Right cardiac atrium (tissue), 5 donors: ENCODE measurements at regions not wholly inside any gene's neighbourhood (a gene's known extent, or its start where the extent isn't known, plus 50 kb on each side); places are given as distances from the start of the nearest gene placed in this dataset.
"Not testable (repeated sequence)": the region's sequence is repeated elsewhere in the genome, so short reads cannot be mapped to it uniquely, and the experiment has no call there.

Source experiments
- ATAC-seq, 2 donors: fragments of 200-7000 bp; cut with Tn5 transposase; one replicate each; pipeline versions ENCODE4 v1.8.0 to v1.9.1; 2020; ENCODE audit warnings: moderate library complexity in 2 of 2, mild to moderate bottlenecking in 1 of 2
- DNase-seq, 3 donors: peaks; one replicate each; pipeline ENCODE4 v3.0.0-alpha.2; 2020
- H3K27ac ChIP-seq: one replicate; pipeline ENCODE4 v1.5.1; 2013; ENCODE audit warnings: mild to moderate bottlenecking, low read length, control low read depth, moderate library complexity
- H3K27me3 ChIP-seq: one replicate; pipeline ENCODE4 v1.6.1; 2013; ENCODE audit not compliant: control insufficient read depth, insufficient read depth
- H3K4me1 ChIP-seq: one replicate; pipeline ENCODE4 v1.6.1; 2013; ENCODE audit warnings: low read length; ENCODE audit not compliant: control insufficient read depth, insufficient read depth
- H3K4me3 ChIP-seq: one replicate; pipeline ENCODE4 v1.5.1; 2013; ENCODE audit warnings: low read length, control low read depth
- H3K9me3 ChIP-seq: one replicate; pipeline ENCODE4 v1.6.1; 2013; ENCODE audit warnings: low read length; ENCODE audit not compliant: control insufficient read depth
- WGBS: extraction: QIAGEN DNeasy Blood & Tissue Kit; methylation state at CpG from one replicate; pipeline ENCODE4 v1.1.7; 2013; 5-methylcytosine and 5-hydroxymethylcytosine counted together
- intact Hi-C, 4 donors: fragments of 100-400 bp; cut with DNase I; formaldehyde crosslinking; loops; one replicate each; pipeline versions ENCODE4 v1.11.0 to v1.14.0; 2022 to 2023
- donor health status: healthy with polysubstance abuse.
- donor health status: DM: no; HTN: yes; CAD: no.
- donor health status: DM: no; HTN: no; CAD: no.
- donor health status: DM: no; HTN: yes; CAD: no; lungs with severe emphysema.
- donor health status: DM: yes; HTN: yes; CAD: no.

DNA sequence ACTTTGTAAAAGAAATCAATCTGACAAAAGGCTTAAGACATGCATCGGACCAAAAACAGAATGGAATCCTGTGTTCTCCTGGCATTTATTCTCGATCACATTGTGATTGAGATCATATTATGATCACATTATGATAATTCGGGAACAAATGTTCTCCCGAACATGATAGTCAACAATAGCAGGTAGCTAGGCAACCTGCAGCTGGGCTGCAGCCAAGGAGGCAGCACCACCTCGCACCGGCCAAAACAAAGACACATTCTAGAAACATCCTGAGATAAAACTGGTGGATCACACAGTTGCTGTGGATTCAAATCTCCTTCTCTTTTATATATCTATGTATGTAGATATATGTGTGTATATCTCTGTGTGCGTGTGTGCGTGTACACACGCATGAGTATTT is 480.6 kb upstream of the CYLC2 start:
- 70% methylated on average over 9 of the region's 9 CpGs for WGBS
- intact Hi-C loops: no loop called here
- no peaks in the 10 kb centered on the region for H3K27me3 ChIP-seq
- DNase-seq: no peak
- no peaks in the 10 kb centered on the region for H3K9me3 ChIP-seq
- H3K4me1 ChIP-seq: no peaks in the 10 kb centered on the region
- no peak overlapping the region for H3K4me3 ChIP-seq
- no peak overlapping the region for H3K27ac ChIP-seq
- no peak for ATAC-seq

DNA sequence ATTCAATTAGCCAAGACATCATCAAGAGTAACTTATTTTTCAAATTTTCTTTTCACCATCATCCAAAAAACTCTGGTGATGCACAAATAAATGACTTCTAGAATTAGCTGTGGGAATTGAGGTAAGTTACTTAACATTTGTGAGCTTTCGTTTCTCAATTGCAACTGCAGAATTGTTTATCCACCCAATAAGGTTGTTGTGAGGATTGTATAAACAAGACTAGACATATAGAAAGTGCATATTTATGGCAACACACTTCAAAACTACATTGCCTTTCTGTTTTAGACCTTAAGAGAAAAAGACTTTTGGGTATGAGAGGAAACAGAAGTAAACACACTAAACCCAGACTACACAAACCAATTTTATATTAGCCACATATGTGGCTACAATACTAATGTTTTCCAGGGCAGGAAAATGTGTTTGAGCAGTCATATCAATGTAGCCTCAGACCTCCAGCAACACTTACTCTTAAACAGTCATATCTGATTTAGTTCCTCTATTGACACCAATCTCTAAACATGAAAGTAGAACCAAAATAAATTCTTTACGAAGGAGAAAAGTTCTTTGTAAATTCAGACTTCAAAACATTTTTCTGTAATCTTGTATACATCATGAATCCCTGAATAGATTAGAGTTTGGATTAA is 488.0 kb upstream of the CYLC2 start:
- Histone ChIP-seq H3K27ac (no peak overlapping the region), H3K9me3 (no peaks in the 10 kb centered on the region), H3K4me3 (no peak overlapping the region), H3K27me3 (no peaks in the 10 kb centered on the region), H3K4me1 (no peaks in the 10 kb centered on the region)
- ATAC-seq: no peak
- intact Hi-C loops: no loop called here
- no peak for DNase-seq
- WGBS: 62% methylated on average over 2 of the region's 2 CpGs

DNA sequence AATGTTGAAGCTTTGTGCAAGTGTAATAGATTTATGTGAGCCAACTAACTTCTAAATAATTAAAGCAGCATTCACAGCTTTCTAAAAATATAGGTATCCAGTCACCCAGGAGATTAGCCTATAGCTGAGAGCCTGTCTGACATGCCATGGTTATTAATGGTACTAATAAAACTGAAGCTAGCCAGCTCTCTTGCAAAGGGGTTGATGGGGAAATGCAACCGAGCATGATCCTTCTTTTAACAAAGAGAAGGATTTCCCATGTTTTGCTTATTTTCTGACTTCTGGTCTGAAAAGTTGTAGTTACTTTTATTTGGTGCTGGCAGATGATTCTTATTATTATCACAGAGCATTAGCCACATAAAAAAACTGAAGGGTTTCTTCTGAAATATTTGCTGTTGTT is 488.7 kb upstream of the CYLC2 start:
- WGBS: 53% methylated on average over 1 of the region's 1 CpG

DNA sequence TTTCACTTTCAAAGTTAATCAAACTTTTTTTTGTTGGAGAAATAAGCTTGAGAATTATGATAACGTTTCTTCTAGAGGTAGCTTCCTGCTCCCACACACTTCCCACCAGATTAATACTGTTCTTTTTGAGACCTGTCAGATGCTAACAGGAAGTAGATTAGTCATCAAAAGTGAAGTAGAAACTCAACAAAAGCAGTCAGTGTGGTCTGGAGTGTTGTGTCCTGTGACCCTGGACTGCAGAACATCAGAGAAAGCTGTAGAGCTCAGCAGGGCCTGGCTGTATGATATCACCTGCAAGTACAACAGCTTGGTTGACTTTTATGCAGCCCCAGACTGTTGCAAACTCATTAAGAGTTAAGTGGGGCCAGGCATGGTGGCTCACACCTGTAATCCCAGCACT is 495.7 kb upstream of the CYLC2 start:
- H3K4me3 ChIP-seq: no peak overlapping the region
- no peaks in the 10 kb centered on the region for H3K9me3 ChIP-seq
- WGBS: 29% methylated on average over 1 of the region's 1 CpG
- intact Hi-C loops: no loop called here
- ATAC-seq: no peak
- no peak for DNase-seq
- no peaks in the 10 kb centered on the region for H3K4me1 ChIP-seq
- no peaks in the 10 kb centered on the region for H3K27me3 ChIP-seq
- H3K27ac ChIP-seq: no peak overlapping the region

More for the DNA sequence above, 488.7 kb upstream of the CYLC2 start:
- H3K27ac ChIP-seq: no peak overlapping the region
- DNase-seq: no peak
- intact Hi-C loops: no loop called here
- no peaks in the 10 kb centered on the region for H3K27me3 ChIP-seq
- H3K4me3 ChIP-seq: no peak overlapping the region
- no peak for ATAC-seq
- H3K4me1 ChIP-seq: no peaks in the 10 kb centered on the region
- no peaks in the 10 kb centered on the region for H3K9me3 ChIP-seq

DNA sequence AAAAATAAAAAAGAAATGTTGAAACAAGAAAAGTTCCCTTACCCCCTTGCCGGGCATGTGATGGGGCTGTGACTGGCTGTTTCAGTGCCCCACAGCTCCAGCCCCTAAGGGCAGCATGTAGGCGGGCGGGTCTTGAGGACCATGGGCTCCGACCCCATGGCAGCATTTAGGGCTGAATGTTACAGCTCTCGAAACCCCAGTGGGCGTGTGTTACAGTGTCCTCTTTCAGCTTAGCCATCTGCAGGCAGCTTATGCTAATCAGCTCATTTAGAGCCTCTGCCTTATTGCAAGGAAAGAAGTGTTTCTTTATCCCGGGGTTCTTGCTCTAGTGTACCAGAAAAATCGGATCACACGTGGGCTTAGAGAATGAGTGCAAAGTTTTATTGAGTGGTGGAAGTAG is 497.4 kb upstream of the CYLC2 start:
- no peak for ATAC-seq
- intact Hi-C loops: no loop called here

DNA sequence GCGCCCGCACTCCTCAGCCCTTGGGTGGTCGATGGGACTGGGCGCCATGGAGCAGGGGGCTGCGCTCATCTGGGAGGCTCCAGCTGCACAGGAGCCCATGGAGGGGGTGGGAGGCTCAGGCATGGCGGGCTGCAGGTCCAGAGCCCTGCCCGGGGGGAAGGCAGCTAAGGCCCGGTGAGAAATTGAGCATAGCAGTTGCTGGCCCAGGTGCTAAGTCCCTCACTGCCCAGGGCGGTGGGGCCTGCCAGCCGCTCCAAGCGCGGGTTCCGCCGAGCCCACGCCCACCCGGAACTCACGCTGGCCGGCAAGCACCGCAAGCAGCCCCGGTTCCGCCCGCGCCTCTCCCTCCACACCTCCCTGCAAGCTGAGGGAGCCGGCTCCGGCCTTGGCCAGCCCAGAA is 508.2 kb upstream of the CYLC2 start:
- H3K27ac ChIP-seq, intact Hi-C loops, ATAC-seq, H3K4me3 ChIP-seq, H3K27me3 ChIP-seq, H3K9me3 ChIP-seq, H3K4me1 ChIP-seq: not testable (repeated sequence)
- peak in 1 of 3 donors; percentile 37 for DNase-seq
- WGBS: 97% methylated on average over 25 of the region's 25 CpGs

More for the DNA sequence above, 497.4 kb upstream of the CYLC2 start:
- Histone ChIP-seq H3K9me3 (no peaks in the 10 kb centered on the region), H3K27ac (no peak overlapping the region), H3K4me1 (no peaks in the 10 kb centered on the region), H3K4me3 (no peak overlapping the region), H3K27me3 (no peaks in the 10 kb centered on the region)
- no peak for DNase-seq
- WGBS: 92% methylated on average over 9 of the region's 9 CpGs

DNA sequence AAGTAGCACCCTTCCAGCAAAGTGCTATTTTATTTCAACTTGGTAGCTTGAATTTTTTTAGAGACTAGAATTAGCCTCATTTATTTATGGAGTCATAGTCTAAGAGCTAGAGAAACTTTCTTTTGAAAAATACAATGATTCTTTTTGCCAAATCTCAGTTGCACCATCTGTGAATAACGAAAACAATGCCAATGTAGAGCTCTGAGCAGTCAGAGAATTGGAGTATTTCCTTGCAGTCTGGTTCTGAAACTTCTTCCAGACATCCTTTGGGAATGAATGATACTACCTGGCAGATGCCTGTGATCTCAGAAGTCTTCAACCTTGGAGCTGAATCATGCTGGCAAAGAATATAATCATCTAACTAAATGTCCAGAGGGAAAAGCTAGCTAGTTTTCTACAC is 511.5 kb upstream of the CYLC2 start:
- no peak for ATAC-seq
- intact Hi-C loops: no loop called here
- Histone ChIP-seq H3K27me3 (no peaks in the 10 kb centered on the region), H3K9me3 (no peaks in the 10 kb centered on the region), H3K4me3 (no peak overlapping the region), H3K27ac (no peak overlapping the region), H3K4me1 (no peaks in the 10 kb centered on the region)
- 66% methylated on average over 1 of the region's 1 CpG for WGBS
- DNase-seq: no peak

DNA sequence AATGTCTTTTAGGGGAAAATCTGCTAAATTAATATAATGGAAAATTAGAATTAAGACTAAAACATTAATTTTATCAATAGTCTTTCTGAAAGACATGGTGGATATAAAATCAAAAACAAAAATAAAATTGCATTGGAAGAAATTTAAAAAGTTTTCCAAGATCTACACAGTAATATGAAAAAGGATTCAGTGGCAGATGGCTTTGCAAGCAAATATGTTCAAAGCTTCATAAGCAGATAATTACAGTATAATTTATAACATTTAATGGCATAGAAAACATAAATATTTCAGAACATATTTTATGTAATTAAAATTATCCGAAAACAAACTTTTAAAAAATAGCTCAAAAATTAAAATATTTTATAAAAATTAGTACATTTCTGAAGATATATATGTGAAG is 512.4 kb upstream of the CYLC2 start:
- H3K4me3 ChIP-seq: no peak overlapping the region
- no peaks in the 10 kb centered on the region for H3K9me3 ChIP-seq
- H3K27me3 ChIP-seq: no peaks in the 10 kb centered on the region
- H3K27ac ChIP-seq: no peak overlapping the region
- intact Hi-C loops: no loop called here
- DNase-seq (no peak), ATAC-seq (no peak)
- 88% methylated on average over 1 of the region's 1 CpG for WGBS
- H3K4me1 ChIP-seq: no peaks in the 10 kb centered on the region

DNA sequence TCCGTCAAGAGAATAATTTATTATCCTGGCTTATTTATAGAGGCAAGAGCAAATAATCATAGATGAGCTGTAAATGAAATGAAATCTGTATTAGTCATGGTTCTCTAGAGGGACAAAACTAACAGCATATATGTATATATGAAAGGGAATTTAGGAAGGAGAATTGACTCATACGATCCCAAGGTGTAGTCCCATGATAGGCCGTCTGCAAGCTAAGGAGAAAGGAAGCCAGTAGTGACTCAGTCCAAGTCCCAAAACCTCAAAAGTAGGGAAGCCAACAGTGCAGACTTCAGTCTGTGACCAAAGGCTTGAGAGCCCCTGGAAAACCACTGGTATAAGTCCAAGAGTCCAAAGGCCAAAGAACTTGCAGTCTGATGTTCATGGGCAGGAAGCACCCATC is 515.9 kb upstream of the CYLC2 start:
- WGBS: 72% methylated on average over 3 of the region's 3 CpGs
- no peaks in the 10 kb centered on the region for H3K27me3 ChIP-seq
- intact Hi-C loops: no loop called here
- H3K4me1 ChIP-seq: no peaks in the 10 kb centered on the region
- no peak overlapping the region for H3K27ac ChIP-seq
- DNase-seq (no peak), ATAC-seq (no peak)
- H3K9me3 ChIP-seq: no peaks in the 10 kb centered on the region
- H3K4me3 ChIP-seq: no peak overlapping the region

DNA sequence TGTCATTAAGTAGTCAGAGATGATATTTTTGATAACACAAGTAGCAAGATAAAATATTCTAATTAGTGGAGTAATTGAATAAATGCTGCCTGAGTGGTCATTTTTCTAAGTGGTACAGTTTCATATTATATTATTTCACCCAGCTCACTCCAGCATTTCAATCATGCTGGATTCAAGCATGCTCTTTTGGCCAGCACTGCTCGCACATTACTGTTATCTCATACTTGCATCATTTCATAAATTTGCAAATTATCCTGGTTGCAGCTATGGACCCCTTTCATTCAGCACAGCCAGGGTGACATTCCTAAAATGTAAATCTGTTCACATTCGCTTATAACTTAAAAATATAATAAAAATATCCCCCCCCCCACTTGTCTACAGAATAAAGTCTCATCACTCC is 520.8 kb upstream of the CYLC2 start:
- ATAC-seq (no peak), DNase-seq (no peak)
- Histone ChIP-seq H3K4me1 (no peaks in the 10 kb centered on the region), H3K27ac (no peak overlapping the region), H3K27me3 (no peaks in the 10 kb centered on the region), H3K4me3 (no peak overlapping the region), H3K9me3 (no peaks in the 10 kb centered on the region)
- intact Hi-C loops: no loop called here
- 60% methylated on average over 2 of the region's 2 CpGs for WGBS

DNA sequence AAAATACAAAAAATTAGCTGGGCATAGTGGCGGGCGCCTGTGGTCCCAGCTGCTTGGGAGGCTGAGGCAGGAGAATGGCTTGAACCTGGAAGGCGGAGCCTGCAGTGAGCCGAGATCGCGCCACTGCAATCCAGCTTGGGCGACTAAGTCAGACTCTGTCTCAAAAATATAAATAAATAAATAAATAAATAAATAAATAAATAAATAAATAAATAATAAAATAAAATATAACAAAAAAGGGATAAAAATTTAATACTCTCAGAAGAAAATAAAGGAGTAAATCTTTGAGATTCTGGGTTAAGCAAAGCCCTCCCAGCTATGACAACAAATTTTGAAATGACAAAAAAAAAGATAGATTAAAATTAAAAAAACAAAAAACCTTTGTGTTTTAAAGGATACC is 525.7 kb upstream of the CYLC2 start:
- H3K4me1 ChIP-seq, H3K9me3 ChIP-seq, ATAC-seq, H3K4me3 ChIP-seq, H3K27ac ChIP-seq, intact Hi-C loops, DNase-seq, H3K27me3 ChIP-seq: not testable (repeated sequence)
- whole genome bisulfite sequencing: 97% methylated on average over 7 of the region's 7 CpGs

DNA sequence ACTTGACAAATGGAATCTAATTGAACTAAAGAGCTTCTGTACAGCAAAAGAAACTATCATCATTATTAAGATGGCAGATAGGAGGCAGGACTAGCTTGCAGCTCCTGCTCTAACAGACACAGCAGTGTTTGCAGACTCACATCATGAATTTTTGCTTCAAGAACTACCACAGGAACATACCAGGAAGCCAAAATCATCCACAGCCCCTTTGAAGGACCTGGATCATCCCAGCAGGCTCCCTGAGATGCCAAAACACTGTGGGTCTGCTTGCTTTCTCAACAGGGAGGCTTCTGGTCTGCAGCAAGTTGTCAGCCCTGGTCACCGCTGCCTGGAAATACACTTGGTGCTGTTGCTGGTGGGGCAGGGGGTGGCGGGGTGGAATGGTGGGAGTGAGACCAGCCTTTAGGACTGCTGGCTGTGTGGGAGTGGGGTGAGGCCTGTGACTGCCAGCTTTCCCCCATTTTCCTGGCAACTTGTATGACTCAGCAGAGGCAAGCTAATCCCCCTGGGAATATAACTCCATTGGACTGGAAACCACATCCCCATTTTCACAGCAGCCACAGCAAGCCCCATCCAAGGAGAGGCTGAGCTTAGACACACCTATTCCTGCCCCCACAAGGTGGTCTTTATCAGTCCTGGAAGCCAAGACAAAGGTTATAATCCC is 533.8 kb upstream of the CYLC2 start:
- Histone ChIP-seq H3K27ac (no peak overlapping the region), H3K4me1 (no peaks in the 10 kb centered on the region), H3K9me3 (no peaks in the 10 kb centered on the region), H3K27me3 (no peaks in the 10 kb centered on the region), H3K4me3 (no peak overlapping the region)
- DNase-seq (no peak), ATAC-seq (no peak)
- intact Hi-C loops: no loop called here
- WGBS: 73% methylated on average over 2 of the region's 2 CpGs
